T-cell (primary cell): ENCODE measurements at regions not wholly inside any gene's neighbourhood (a gene's known extent, or its start where the extent isn't known, plus 50 kb on each side); places are given as distances from the start of the nearest gene placed in this dataset.

Experiments
- ATAC-seq, 4 experiments: fragments of 200-7000 bp in 3 of 4; fragments of 150-1000 bp in 1 of 4; cut with Tn5 transposase; replicated peaks in 1 of 4; 1 replicate in 3 of 4; 2 replicates in 1 of 4; pipeline ENCODE4 v1.10.0; 2021; ENCODE audit warnings: moderate library complexity in 3 of 4, mild to moderate bottlenecking in 2 of 4, moderate number of reproducible peaks in 1 of 4
- CTCF ChIA-PET, 2 donors: fragments of 300-600 bp; sonication (Branson Sonifier 250); formaldehyde crosslinking; loops; one replicate each; lab custom pipeline; 2022; ENCODE audit warnings: antibody characterized with exemption in 2 of 2; lab: Charles Lee
- POLR2A ChIA-PET, 2 donors: fragments of 300-600 bp; sonication (Branson Sonifier 250); formaldehyde crosslinking; loops; one replicate each; lab custom pipeline; 2022; ENCODE audit warnings: antibody characterized with exemption in 2 of 2; lab: Charles Lee
- DNase-seq, 35 experiments: peaks; one replicate each; pipeline versions ENCODE4 v3.0.0 to v3.0.0-alpha.2; 2013 to 2023
- H3K27ac ChIP-seq: one replicate; pipeline ENCODE4 v1.5.1; 2013; ENCODE audit warnings: low read length
- H3K27me3 ChIP-seq, 2 experiments: replicated peaks in 1 of 2; 1 replicate in 1 of 2; 2 replicates in 1 of 2; pipeline versions ENCODE4 v1.6.1 to v1.7.0; 2013; ENCODE audit warnings: low read length in 1 of 2, mixed read lengths in 1 of 2; ENCODE audit not compliant: control insufficient read depth in 2 of 2, insufficient read depth in 2 of 2; ENCODE audit errors: extremely low read depth in 1 of 2
- H3K36me3 ChIP-seq, 2 donors: 1 replicate in 1 of 2; 2 replicates in 1 of 2; pipeline versions ENCODE4 v1.6.1 to v1.7.0; 2013; ENCODE audit warnings: low read length in 1 of 2; ENCODE audit not compliant: control insufficient read depth in 2 of 2, insufficient read depth in 1 of 2; ENCODE audit errors: extremely low read depth in 1 of 2
- H3K4me1 ChIP-seq, 2 experiments: 1 replicate in 1 of 2; 2 replicates in 1 of 2; pipeline versions ENCODE4 v1.6.1 to v1.7.0; 2013; ENCODE audit warnings: low read length in 2 of 2, mixed read lengths in 1 of 2; ENCODE audit not compliant: insufficient read depth in 2 of 2, control insufficient read depth in 1 of 2; ENCODE audit errors: extremely low read depth in 1 of 2
- H3K4me3 ChIP-seq, 2 donors: 1 replicate in 1 of 2; 2 replicates in 1 of 2; pipeline versions ENCODE4 v1.5.1 to v1.7.0; 2013; ENCODE audit warnings: mild to moderate bottlenecking in 2 of 2, low read length in 1 of 2, moderate library complexity in 1 of 2; ENCODE audit not compliant: control insufficient read depth in 1 of 2; ENCODE audit errors: extremely low read depth in 1 of 2
- H3K9me3 ChIP-seq: 2 replicates; pipeline ENCODE4 v1.7.0; 2013
- H3K27ac Mint-ChIP-seq, 2 donors: one replicate each; pipeline ENCODE4 v1.8.0; 2020 to 2021; ENCODE audit warnings: mild to moderate bottlenecking in 2 of 2, mixed read lengths in 2 of 2
- H3K27me3 Mint-ChIP-seq, 2 donors: one replicate each; pipeline ENCODE4 v1.8.0; 2021 to 2022; ENCODE audit warnings: mixed read lengths in 2 of 2
- H3K36me3 Mint-ChIP-seq: one replicate; pipeline ENCODE4 v1.8.0; 2021; ENCODE audit warnings: mixed read lengths
- H3K4me1 Mint-ChIP-seq, 3 donors: one replicate each; pipeline ENCODE4 v1.8.0; 2020 to 2022; ENCODE audit warnings: mixed read lengths in 3 of 3, mild to moderate bottlenecking in 1 of 3
- H3K4me3 Mint-ChIP-seq, 3 donors: one replicate each; pipeline ENCODE4 v1.8.0; 2020 to 2022; ENCODE audit warnings: mild to moderate bottlenecking in 3 of 3, mixed read lengths in 3 of 3, moderate library complexity in 3 of 3
- H3K9me3 Mint-ChIP-seq, 3 donors: one replicate each; pipeline ENCODE4 v1.8.0; 2020 to 2022; ENCODE audit warnings: mixed read lengths in 3 of 3
- WGBS: methylation state at CpG from one replicate; pipeline ENCODE4 v1.1.5; 2013; ENCODE audit warnings: missing lambda C conversion rate; ENCODE audit not compliant: insufficient coverage; 5-methylcytosine and 5-hydroxymethylcytosine counted together

- Mint-ChIP-seq H3K4me1 (no peaks in the 10 kb centered on the region), H3K27ac (no peak overlapping the region), H3K36me3 (no peaks in the 10 kb centered on the region), H3K4me3 (no peak overlapping the region), H3K27me3 (no peaks in the 10 kb centered on the region), H3K9me3 (no peaks in the 10 kb centered on the region)
- Histone ChIP-seq H3K4me1 (no peaks in the 10 kb centered on the region), H3K36me3 (no peaks in the 10 kb centered on the region), H3K27me3 (no peaks in the 10 kb centered on the region), H3K27ac (no peak overlapping the region), H3K9me3 (no peaks in the 10 kb centered on the region), H3K4me3 (no peak overlapping the region)
- ATAC-seq (no peak), DNase-seq (no peak)
- no CpG with 5 or more reads among the region's 1 CpG for WGBS
- ChIA-PET CTCF (no interaction called here), POLR2A (no interaction called here)
These were observed 109.4 kb upstream of the PDE1C start for GRCh38 chr7:32179567-32179966.

- no peaks in the 10 kb centered on the region for H3K27me3 Mint-ChIP-seq
- H3K4me3 Mint-ChIP-seq = no peak overlapping the region
- no peaks in the 10 kb centered on the region for H3K4me1 Mint-ChIP-seq
- ChIA-PET POLR2A (no interaction called here), CTCF (no interaction called here)
- no peak overlapping the region for H3K27ac Mint-ChIP-seq
- Histone ChIP-seq H3K27ac (no peak overlapping the region), H3K27me3 (no peaks in the 10 kb centered on the region), H3K4me3 (no peak overlapping the region), H3K9me3 (no peaks in the 10 kb centered on the region), H3K36me3 (no peaks in the 10 kb centered on the region), H3K4me1 (no peaks in the 10 kb centered on the region)
- no peaks in the 10 kb centered on the region for H3K36me3 Mint-ChIP-seq
- ATAC-seq = no peak
- WGBS = 82% methylated on average over 3 of the region's 7 CpGs
- H3K9me3 Mint-ChIP-seq = no peaks in the 10 kb centered on the region
- DNase-seq = no peak
These were observed 108.6 kb upstream of the PDE1C start for GRCh38 chr7:32178677-32179366.

GRCh38 chr7:32177232-32177631 is 107.0 kb upstream of the PDE1C start:
- no peaks in the 10 kb centered on the region for H3K4me1 Mint-ChIP-seq
- ChIA-PET POLR2A (no interaction called here), CTCF (no interaction called here)
- H3K9me3 Mint-ChIP-seq = no peaks in the 10 kb centered on the region
- H3K4me3 Mint-ChIP-seq = no peak overlapping the region
- 93% methylated on average over 5 of the region's 6 CpGs for WGBS
- no peaks in the 10 kb centered on the region for H3K36me3 Mint-ChIP-seq
- DNase-seq (no peak), ATAC-seq (no peak)
- no peaks in the 10 kb centered on the region for H3K36me3 ChIP-seq
- H3K4me3 ChIP-seq = no peak overlapping the region
- no peak overlapping the region for H3K27ac ChIP-seq
- no peaks in the 10 kb centered on the region for H3K27me3 ChIP-seq
- H3K9me3 ChIP-seq = no peaks in the 10 kb centered on the region
- no peaks in the 10 kb centered on the region for H3K4me1 ChIP-seq
- H3K27ac Mint-ChIP-seq = no peak overlapping the region
- no peaks in the 10 kb centered on the region for H3K27me3 Mint-ChIP-seq

GRCh38 chr7:32175099-32175498 is 104.9 kb upstream of the PDE1C start:
- H3K27me3 ChIP-seq = no peaks in the 10 kb centered on the region
- ChIA-PET POLR2A (no interaction called here), CTCF (no interaction called here)
- H3K4me1 Mint-ChIP-seq = no peaks in the 10 kb centered on the region
- no peaks in the 10 kb centered on the region for H3K9me3 ChIP-seq
- no peak for DNase-seq
- H3K27ac Mint-ChIP-seq = no peak overlapping the region
- no peaks in the 10 kb centered on the region for H3K36me3 Mint-ChIP-seq
- no peak overlapping the region for H3K27ac ChIP-seq
- H3K4me1 ChIP-seq = no peaks in the 10 kb centered on the region
- H3K4me3 Mint-ChIP-seq = no peak overlapping the region
- H3K4me3 ChIP-seq = no peak overlapping the region
- peaks cover 0 to 8% (median 0%) of the 10 kb centered on the region in 3 donors for H3K9me3 Mint-ChIP-seq
- ATAC-seq = no peak
- no peaks in the 10 kb centered on the region for H3K27me3 Mint-ChIP-seq
- WGBS = no CpG with 5 or more reads among the region's 2 CpGs
- no peaks in the 10 kb centered on the region for H3K36me3 ChIP-seq

- no CpG with 5 or more reads among the region's 2 CpGs for WGBS
- Histone ChIP-seq H3K4me3 (no peak overlapping the region), H3K36me3 (no peaks in the 10 kb centered on the region), H3K27ac (no peak overlapping the region), H3K9me3 (no peaks in the 10 kb centered on the region), H3K27me3 (no peaks in the 10 kb centered on the region), H3K4me1 (no peaks in the 10 kb centered on the region)
- POLR2A ChIA-PET = no interaction called here
- H3K27me3 Mint-ChIP-seq = no peaks in the 10 kb centered on the region
- no peaks in the 10 kb centered on the region for H3K36me3 Mint-ChIP-seq
- H3K9me3 Mint-ChIP-seq = peaks cover 0 to 8% (median 0%) of the 10 kb centered on the region in 3 donors
- CTCF ChIA-PET = no interaction called here
- no peaks in the 10 kb centered on the region for H3K4me1 Mint-ChIP-seq
- H3K27ac Mint-ChIP-seq = no peak overlapping the region
- no peak for ATAC-seq
- no peak overlapping the region for H3K4me3 Mint-ChIP-seq
- DNase-seq = no peak
These were observed 101.0 kb upstream of the PDE1C start for GRCh38 chr7:32171248-32171647.

- no peak overlapping the region for H3K27ac ChIP-seq
- no peaks in the 10 kb centered on the region for H3K36me3 ChIP-seq
- Mint-ChIP-seq H3K27ac (no peak overlapping the region), H3K27me3 (no peaks in the 10 kb centered on the region), H3K4me1 (no peaks in the 10 kb centered on the region), H3K4me3 (no peak overlapping the region), H3K36me3 (no peaks in the 10 kb centered on the region), H3K9me3 (peaks cover 0 to 8% (median 0%) of the 10 kb centered on the region in 3 donors)
- ChIA-PET CTCF (no interaction called here), POLR2A (no interaction called here)
- H3K27me3 ChIP-seq = no peaks in the 10 kb centered on the region
- no peaks in the 10 kb centered on the region for H3K9me3 ChIP-seq
- DNase-seq (no peak), ATAC-seq (no peak)
- H3K4me1 ChIP-seq = no peaks in the 10 kb centered on the region
- no peak overlapping the region for H3K4me3 ChIP-seq
- WGBS = no CpG with 5 or more reads among the region's 1 CpG
These were observed 100.6 kb upstream of the PDE1C start for GRCh38 chr7:32170838-32171237.

GRCh38 chr7:32169228-32169627 is 99.0 kb upstream of the PDE1C start:
- Histone ChIP-seq H3K4me3 (no peak overlapping the region), H3K27ac (no peak overlapping the region), H3K36me3 (no peaks in the 10 kb centered on the region), H3K9me3 (no peaks in the 10 kb centered on the region), H3K4me1 (no peaks in the 10 kb centered on the region), H3K27me3 (no peaks in the 10 kb centered on the region)
- ATAC-seq (no peak), DNase-seq (no peak)
- peaks cover 0 to 8% (median 0%) of the 10 kb centered on the region in 3 donors for H3K9me3 Mint-ChIP-seq
- H3K4me3 Mint-ChIP-seq = no peak overlapping the region
- no peak overlapping the region for H3K27ac Mint-ChIP-seq
- no peaks in the 10 kb centered on the region for H3K4me1 Mint-ChIP-seq
- POLR2A ChIA-PET = no interaction called here
- CTCF ChIA-PET = no interaction called here
- WGBS = 81% methylated on average over 3 of the region's 3 CpGs
- no peaks in the 10 kb centered on the region for H3K36me3 Mint-ChIP-seq
- no peaks in the 10 kb centered on the region for H3K27me3 Mint-ChIP-seq
